Fibroblast of lung (primary cell): ENCODE measurements at regions not wholly inside any gene's neighbourhood (a gene's known extent, or its start where the extent isn't known, plus 50 kb on each side); places are given as distances from the start of the nearest gene placed in this dataset.
"Not testable (repeated sequence)": the region's sequence is repeated elsewhere in the genome, so short reads cannot be mapped to it uniquely, and the experiment has no call there.

Source experiments
- DNase-seq, 2 donors: peaks; one replicate each; pipeline versions ENCODE4 v3.0.0 to v3.0.0-alpha.2; 2010; ENCODE audit warnings: low read depth in 2 of 2
- H2AFZ ChIP-seq: 2 replicates; pipeline ENCODE4 v1.5.1; 2012; ENCODE audit warnings: low read length, control low read depth, inconsistent platforms
- H3K27ac ChIP-seq: 2 replicates; pipeline ENCODE4 v1.5.1; 2011; ENCODE audit warnings: low read length, control low read depth; ENCODE audit not compliant: insufficient read depth
- H3K27me3 ChIP-seq: 2 replicates; pipeline ENCODE4 v1.5.1; 2011; ENCODE audit warnings: mild to moderate bottlenecking, low read length; ENCODE audit not compliant: control insufficient read depth, insufficient read depth
- H3K36me3 ChIP-seq: 2 replicates; pipeline ENCODE4 v1.5.1; 2011; ENCODE audit warnings: low read length; ENCODE audit not compliant: control insufficient read depth, insufficient read depth
- H3K4me1 ChIP-seq: 2 replicates; pipeline ENCODE4 v1.5.1; 2011; ENCODE audit warnings: low read length; ENCODE audit not compliant: control insufficient read depth, insufficient read depth; ENCODE audit errors: extremely low read depth
- H3K4me2 ChIP-seq: 2 replicates; pipeline ENCODE4 v1.5.1; 2011; ENCODE audit warnings: low read length, control low read depth; ENCODE audit not compliant: insufficient read depth; ENCODE audit errors: extremely low read depth
- H3K4me3 ChIP-seq, 4 experiments: fragments of 200-600 bp in 1 of 4; sonication (generic) in 1 of 4; replicated peaks in 1 of 4; 2 replicates each; pipeline ENCODE4 v1.5.1; 2011 to 2016; ENCODE audit warnings: low read length in 4 of 4, low read depth in 3 of 4, mild to moderate bottlenecking in 3 of 4, control low read depth in 2 of 4, inconsistent platforms in 1 of 4, mixed read lengths in 1 of 4; ENCODE audit not compliant: insufficient read depth in 1 of 4; ENCODE audit errors: control extremely low read depth in 1 of 4
- H3K79me2 ChIP-seq: 2 replicates; pipeline ENCODE4 v1.5.1; 2012; ENCODE audit warnings: mild to moderate bottlenecking, low read length, inconsistent platforms; ENCODE audit not compliant: control insufficient read depth, insufficient read depth
- H3K9ac ChIP-seq: 2 replicates; pipeline ENCODE4 v1.5.1; 2011; ENCODE audit warnings: mild to moderate bottlenecking, low read length, control low read depth; ENCODE audit not compliant: insufficient read depth
- H3K9me3 ChIP-seq: 2 replicates; pipeline ENCODE4 v1.5.1; 2012; ENCODE audit warnings: low read depth, low read length; ENCODE audit not compliant: control insufficient read depth, insufficient read depth
- H4K20me1 ChIP-seq: 2 replicates; pipeline ENCODE4 v1.5.1; 2011; ENCODE audit warnings: low read length; ENCODE audit not compliant: control insufficient read depth, insufficient read depth; ENCODE audit errors: extremely low read depth
- CTCF ChIP-seq, 2 donors: IDR thresholded peaks in 1 of 2; conservative IDR thresholded peaks in 1 of 2; 1 replicate in 1 of 2; 2 replicates in 1 of 2; pipeline ENCODE4 v1.5.1; 2011 to 2012; ENCODE audit warnings: low read length in 2 of 2, control low read depth in 1 of 2, inconsistent platforms in 1 of 2, low read depth in 1 of 2, mild to moderate bottlenecking in 1 of 2
- EZH2 ChIP-seq: IDR thresholded peaks from 2 replicates; pipeline ENCODE4 v1.5.1; 2012; ENCODE audit warnings: low read length, control low read depth, mild to moderate bottlenecking; ENCODE audit errors: missing control alignments

- Histone ChIP-seq H3K4me3 (no peak overlapping the region), H3K4me1 (no peaks in the 10 kb centered on the region), H3K4me2 (no peak overlapping the region), H3K27me3 (no peaks in the 10 kb centered on the region), H2AFZ (no peak overlapping the region), H3K79me2 (no peaks in the 10 kb centered on the region), H3K9ac (no peak overlapping the region), H3K36me3 (no peaks in the 10 kb centered on the region), H4K20me1 (no peaks in the 10 kb centered on the region), H3K9me3 (no peaks in the 10 kb centered on the region), H3K27ac (no peak overlapping the region)
- no peak for DNase-seq
- TF ChIP-seq CTCF (conservative IDR thresholded peaks at IDR 0.05 in 1 of 2, IDR thresholded peaks at IDR 0.05 in 1 of 2; ENCODE audit: low read depth in 1 of 2, low read length in 2 of 2) (no peak), EZH2 (no peak)
Measured at GRCh38 chr10:9175200-9175599, 1120.7 kb downstream of the GATA3 start.

- not testable (repeated sequence) for H3K9ac ChIP-seq, H2AFZ ChIP-seq, H3K4me2 ChIP-seq, H4K20me1 ChIP-seq, H3K4me1 ChIP-seq, H3K27me3 ChIP-seq, H3K4me3 ChIP-seq, H3K9me3 ChIP-seq, H3K79me2 ChIP-seq, H3K27ac ChIP-seq, H3K36me3 ChIP-seq, DNase-seq
Measured at GRCh38 chr10:9183197-9183880, 1128.9 kb downstream of the GATA3 start.

- DNase-seq: no peak
- Histone ChIP-seq H3K9me3 (no peaks in the 10 kb centered on the region), H3K9ac (no peak overlapping the region), H3K4me1 (no peaks in the 10 kb centered on the region), H3K4me2 (no peak overlapping the region), H3K79me2 (no peaks in the 10 kb centered on the region), H4K20me1 (no peaks in the 10 kb centered on the region), H2AFZ (no peak overlapping the region), H3K27ac (no peak overlapping the region), H3K27me3 (no peaks in the 10 kb centered on the region), H3K36me3 (no peaks in the 10 kb centered on the region), H3K4me3 (no peak overlapping the region)
- TF ChIP-seq CTCF (conservative IDR thresholded peaks at IDR 0.05 in 1 of 2, IDR thresholded peaks at IDR 0.05 in 1 of 2; ENCODE audit: low read depth in 1 of 2, low read length in 2 of 2): no peak
- no peak for TF ChIP-seq EZH2
Measured at GRCh38 chr10:9188022-9188810, 1133.7 kb downstream of the GATA3 start.
